ENCODE measurements at regions not wholly inside any gene's neighbourhood (a gene's known extent, or its start where the extent isn't known, plus 50 kb on each side); places are given as distances from the start of the nearest gene placed in this dataset.

DNA sequence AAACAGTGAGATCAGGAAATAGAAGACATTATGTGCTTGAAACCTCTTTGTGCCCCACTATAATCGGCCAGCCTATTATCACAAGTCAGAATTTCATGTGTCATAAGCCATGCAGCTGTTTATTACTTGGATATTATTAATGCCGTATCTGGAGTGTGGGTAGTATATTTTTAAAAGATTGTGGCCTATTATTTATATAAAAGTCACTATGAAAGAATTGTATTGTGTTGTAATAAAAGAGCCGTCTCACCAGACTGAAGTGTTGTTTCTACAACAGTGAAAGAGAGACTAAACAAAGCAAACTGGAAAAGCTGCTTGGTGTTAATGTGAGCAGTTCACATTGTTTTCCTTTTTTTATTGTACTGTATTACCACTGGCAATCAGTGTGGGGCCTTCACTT lies 449.1 kb downstream of the PSAT1 start:
- intact Hi-C loops (cut with DNase I), result no loop called here

DNA sequence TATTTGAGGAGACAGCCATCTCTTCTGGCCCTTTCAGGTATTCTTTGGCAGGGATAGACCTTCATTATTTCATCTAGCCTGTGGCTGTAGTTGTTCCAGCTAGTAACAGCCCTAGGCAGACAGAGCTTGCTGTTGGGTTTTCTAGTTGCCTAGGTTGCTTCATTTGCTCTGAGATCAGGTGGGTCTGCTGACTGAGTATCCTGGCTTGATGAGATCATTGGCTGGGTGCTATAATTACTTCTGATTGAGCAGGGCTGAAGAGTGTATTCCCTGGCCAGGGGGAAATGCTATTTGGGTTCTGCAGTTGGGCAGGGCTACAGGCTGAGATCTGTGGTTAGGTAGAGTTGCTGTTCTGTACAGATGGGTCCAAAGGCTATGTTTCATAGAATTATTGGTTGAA lies 456.1 kb downstream of the PSAT1 start:
- Histone ChIP-seq H3K4me1 (no peaks in the 10 kb centered on the region), H3K4me3 (no peak overlapping the region), H3K27ac (no peak overlapping the region), H3K9me3 (no peaks in the 10 kb centered on the region), H3K27me3 (no peaks in the 10 kb centered on the region), H3K36me3 (no peaks in the 10 kb centered on the region)
- intact Hi-C loops (cut with DNase I), result no loop called here
- no peak for TF ChIP-seq POLR2AphosphoS5 (IDR thresholded peaks at IDR 0.05)
- no peak for TF ChIP-seq EP300 (IDR thresholded peaks at IDR 0.05)
- TF ChIP-seq, protein P1, sequence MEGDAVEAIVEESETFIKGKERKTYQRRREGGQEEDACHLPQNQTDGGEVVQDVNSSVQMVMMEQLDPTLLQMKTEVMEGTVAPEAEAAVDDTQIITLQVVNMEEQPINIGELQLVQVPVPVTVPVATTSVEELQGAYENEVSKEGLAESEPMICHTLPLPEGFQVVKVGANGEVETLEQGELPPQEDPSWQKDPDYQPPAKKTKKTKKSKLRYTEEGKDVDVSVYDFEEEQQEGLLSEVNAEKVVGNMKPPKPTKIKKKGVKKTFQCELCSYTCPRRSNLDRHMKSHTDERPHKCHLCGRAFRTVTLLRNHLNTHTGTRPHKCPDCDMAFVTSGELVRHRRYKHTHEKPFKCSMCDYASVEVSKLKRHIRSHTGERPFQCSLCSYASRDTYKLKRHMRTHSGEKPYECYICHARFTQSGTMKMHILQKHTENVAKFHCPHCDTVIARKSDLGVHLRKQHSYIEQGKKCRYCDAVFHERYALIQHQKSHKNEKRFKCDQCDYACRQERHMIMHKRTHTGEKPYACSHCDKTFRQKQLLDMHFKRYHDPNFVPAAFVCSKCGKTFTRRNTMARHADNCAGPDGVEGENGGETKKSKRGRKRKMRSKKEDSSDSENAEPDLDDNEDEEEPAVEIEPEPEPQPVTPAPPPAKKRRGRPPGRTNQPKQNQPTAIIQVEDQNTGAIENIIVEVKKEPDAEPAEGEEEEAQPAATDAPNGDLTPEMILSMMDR (IDR thresholded peaks at IDR 0.05), result no peak
- no peak for TF ChIP-seq POLR2A (IDR thresholded peaks at IDR 0.05)
- DNase-seq, result no peak

More for the DNA sequence above, 449.1 kb downstream of the PSAT1 start:
- TF ChIP-seq POLR2AphosphoS5 (IDR thresholded peaks at IDR 0.05) (no peak), EP300 (IDR thresholded peaks at IDR 0.05) (no peak), POLR2A (IDR thresholded peaks at IDR 0.05) (no peak)
- TF ChIP-seq, protein P1 (IDR thresholded peaks at IDR 0.05), result no peak
- H3K4me1 ChIP-seq, result no peaks in the 10 kb centered on the region
- H3K27me3 ChIP-seq, result no peaks in the 10 kb centered on the region
- WGBS, 2 donors, result 57 to 63% methylated on average over 3 of the region's 3 CpGs
- peaks cover 0 to 1% (median 0%) of the 10 kb centered on the region in 4 donors for H3K9me3 ChIP-seq
- H3K36me3 ChIP-seq, result no peaks in the 10 kb centered on the region
- no peak for DNase-seq
- H3K27ac ChIP-seq, result no peak overlapping the region
- H3K4me3 ChIP-seq, result no peak overlapping the region

DNA sequence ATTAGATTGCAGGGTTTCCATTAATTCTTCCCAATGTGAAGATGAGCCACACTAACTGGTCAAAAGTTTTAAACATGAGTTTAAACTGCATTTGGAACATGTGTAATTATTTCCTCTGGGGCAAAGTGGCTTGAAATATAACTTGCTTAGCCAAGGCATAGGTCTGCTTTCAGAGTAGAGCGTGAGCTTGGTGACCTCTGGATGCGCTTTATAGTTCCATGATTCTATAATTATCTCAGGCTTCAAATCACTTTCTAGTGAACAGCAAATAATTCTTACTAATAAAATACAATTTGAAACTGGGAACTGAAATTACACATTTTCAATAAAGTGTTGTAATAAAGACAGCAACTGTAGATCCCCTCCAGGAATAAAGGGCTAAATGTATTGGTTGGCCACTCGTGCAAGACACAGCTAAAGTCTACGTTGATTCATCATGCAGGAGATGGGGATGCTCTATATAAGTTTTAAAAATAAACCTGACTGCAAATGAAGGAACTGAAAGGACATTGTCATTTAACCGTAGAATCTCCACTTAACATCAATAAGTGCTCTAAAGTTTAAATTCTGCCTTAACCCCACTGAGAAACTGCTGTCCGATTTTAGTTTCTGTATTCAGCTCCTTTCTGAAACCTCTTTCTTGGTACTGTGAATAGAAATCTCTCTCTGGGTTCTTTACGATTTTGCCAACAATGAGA lies 460.0 kb downstream of the PSAT1 start:
- 66 to 85% methylated on average over 7 of the region's 7 CpGs for WGBS, 2 donors
- no peaks in the 10 kb centered on the region for H3K9me3 ChIP-seq
- no peak overlapping the region for H3K4me3 ChIP-seq
- no peak for DNase-seq
- no peak overlapping the region for H3K27ac ChIP-seq
- no peaks in the 10 kb centered on the region for H3K36me3 ChIP-seq
- H3K27me3 ChIP-seq, result no peaks in the 10 kb centered on the region
- intact Hi-C loops (cut with DNase I), result no loop called here
- TF ChIP-seq POLR2A (IDR thresholded peaks at IDR 0.05) (no peak), POLR2AphosphoS5 (IDR thresholded peaks at IDR 0.05) (no peak), EP300 (IDR thresholded peaks at IDR 0.05) (no peak)
- TF ChIP-seq, protein P1 (IDR thresholded peaks at IDR 0.05), result no peak
- H3K4me1 ChIP-seq, result no peaks in the 10 kb centered on the region

DNA sequence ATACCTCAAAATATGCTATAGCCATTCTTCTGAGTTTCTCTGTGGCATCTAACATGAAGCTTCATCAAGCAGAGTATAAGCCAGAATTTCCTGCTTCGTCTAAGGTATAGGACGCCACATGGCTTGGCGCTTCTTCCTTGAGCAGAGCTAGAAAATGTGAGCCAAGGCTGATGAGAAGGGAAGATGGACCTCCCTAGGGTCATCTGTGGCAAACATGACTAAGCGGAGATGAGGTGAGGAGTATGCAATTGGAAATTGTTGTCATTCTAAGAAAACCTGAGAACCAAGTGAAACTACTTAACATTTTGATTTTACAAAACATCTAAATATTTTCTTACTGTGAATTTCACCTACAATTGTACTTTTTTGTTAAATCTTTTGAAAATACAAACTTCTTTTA lies 466.5 kb downstream of the PSAT1 start:
- H3K4me1 ChIP-seq, result no peaks in the 10 kb centered on the region
- H3K27ac ChIP-seq, result no peak overlapping the region
- TF ChIP-seq POLR2AphosphoS5 (IDR thresholded peaks at IDR 0.05) (no peak), POLR2A (IDR thresholded peaks at IDR 0.05) (no peak), EP300 (IDR thresholded peaks at IDR 0.05) (no peak)
- intact Hi-C loops (cut with DNase I), result no loop called here
- H3K36me3 ChIP-seq, result no peaks in the 10 kb centered on the region
- no peaks in the 10 kb centered on the region for H3K27me3 ChIP-seq
- WGBS, 2 donors, result 95 to 97% methylated on average over 4 of the region's 4 CpGs
- H3K4me3 ChIP-seq, result no peak overlapping the region
- no peak for DNase-seq
- H3K9me3 ChIP-seq, result no peaks in the 10 kb centered on the region

DNA sequence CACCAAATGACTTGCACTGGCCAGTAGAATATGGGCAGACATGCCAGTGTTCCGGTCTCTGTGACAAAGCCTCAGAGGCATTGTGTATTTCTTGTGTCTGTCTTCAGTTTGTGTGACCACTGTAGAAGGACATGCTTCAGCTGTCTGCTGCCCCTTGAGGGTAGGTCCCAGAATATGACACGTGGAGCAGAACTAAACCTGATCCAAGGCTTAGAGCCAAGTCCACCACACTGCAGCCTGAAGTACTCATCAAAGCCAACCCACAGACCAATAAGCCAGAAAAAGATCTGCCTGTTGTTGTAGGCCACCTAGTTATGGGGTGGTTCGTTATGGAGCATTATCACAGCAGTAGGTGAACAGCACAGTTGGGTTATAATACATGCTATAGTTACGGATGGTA lies 468.9 kb downstream of the PSAT1 start:
- Histone ChIP-seq H3K4me3 (no peak overlapping the region), H3K4me1 (no peaks in the 10 kb centered on the region), H3K36me3 (no peaks in the 10 kb centered on the region), H3K27me3 (no peaks in the 10 kb centered on the region), H3K9me3 (no peaks in the 10 kb centered on the region), H3K27ac (no peak overlapping the region)
- WGBS, 2 donors, result 77 to 86% methylated on average over 4 of the region's 4 CpGs
- TF ChIP-seq POLR2A (IDR thresholded peaks at IDR 0.05) (no peak), EP300 (IDR thresholded peaks at IDR 0.05) (no peak), POLR2AphosphoS5 (IDR thresholded peaks at IDR 0.05) (no peak)
- TF ChIP-seq, protein P1 (IDR thresholded peaks at IDR 0.05), result no peak
- intact Hi-C loops (cut with DNase I), result no loop called here
- no peak for DNase-seq
